AG10803 (cell line): ENCODE measurements at regions not wholly inside any gene's neighbourhood (a gene's known extent, or its start where the extent isn't known, plus 50 kb on each side); places are given as distances from the start of the nearest gene placed in this dataset.

Experiments
- DNase-seq: peaks from one replicate; pipeline ENCODE4 v3.0.0; 2010; ENCODE audit warnings: low read depth
- H3K4me3 ChIP-seq: 2 replicates; pipeline ENCODE4 v1.5.1; 2011; ENCODE audit warnings: mild to moderate bottlenecking, low read length, control low read depth
- CTCF ChIP-seq: conservative IDR thresholded peaks from 2 replicates; pipeline ENCODE4 v1.5.1; 2011; ENCODE audit warnings: mild to moderate bottlenecking, low read length, control low read depth, inconsistent platforms

DNA sequence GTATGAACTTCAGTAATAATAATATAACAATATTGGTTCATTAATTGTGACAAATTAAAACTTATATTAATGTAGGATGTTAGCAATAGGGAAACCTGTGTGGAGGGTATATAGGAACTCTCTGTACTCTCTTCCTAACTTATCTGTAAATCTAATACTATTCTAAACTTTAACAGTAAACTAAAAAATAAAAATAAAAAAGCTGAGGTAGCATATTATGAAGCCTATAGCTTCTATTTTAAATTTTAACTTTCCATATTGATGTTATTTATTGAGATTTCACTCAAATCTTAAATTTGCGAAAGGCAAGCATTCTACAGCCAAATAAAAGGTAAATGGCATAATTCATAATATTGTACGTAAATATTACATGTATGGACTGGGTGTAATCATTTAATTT lies 326.4 kb downstream of the MEI4 start:
- TF ChIP-seq CTCF = no peak
- no peak overlapping the region for H3K4me3 ChIP-seq
- DNase-seq = no peak

DNA sequence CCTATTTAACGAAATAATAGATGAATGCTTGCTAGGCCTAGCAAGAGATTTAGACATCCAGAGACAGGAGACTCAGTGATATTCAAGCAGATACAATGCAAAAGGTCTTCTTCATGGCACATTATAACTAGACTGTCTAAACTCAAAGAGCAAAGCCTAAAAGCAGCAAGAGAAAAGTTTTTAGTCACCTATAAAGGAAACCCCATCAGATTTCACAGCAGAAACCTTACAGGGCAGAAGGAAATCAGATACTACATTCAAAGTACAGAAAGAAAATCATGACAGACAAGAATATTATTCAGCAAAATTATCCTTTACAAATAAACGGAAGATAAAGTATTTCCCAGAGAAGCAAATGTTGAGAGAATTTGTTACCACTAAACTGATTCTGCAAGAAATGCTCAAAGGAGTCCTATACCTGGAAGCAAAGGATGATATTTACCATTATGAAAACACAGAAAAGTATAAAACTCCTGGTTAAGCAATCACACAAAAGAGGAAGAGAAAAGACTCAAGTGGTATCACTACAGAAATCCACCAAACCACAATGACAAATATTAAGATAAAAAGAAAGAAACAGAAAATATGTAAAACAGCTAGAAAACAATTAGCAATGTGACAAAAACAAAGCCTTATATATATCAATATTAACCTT lies 333.7 kb downstream of the MEI4 start:
- H3K4me3 ChIP-seq = no peak overlapping the region
- DNase-seq = no peak
- TF ChIP-seq CTCF = no peak

GRCh38 chr6:77987035-77987384 lies 334.2 kb downstream of the MEI4 start:
- no peak overlapping the region for H3K4me3 ChIP-seq
- TF ChIP-seq CTCF = no peak
- DNase-seq = no peak

- H3K4me3 ChIP-seq = no peak overlapping the region
- no peak for DNase-seq
- TF ChIP-seq CTCF = no peak
These were observed 357.3 kb downstream of the MEI4 start for GRCh38 chr6:78010130-78010529.

- no peak for DNase-seq
- TF ChIP-seq CTCF = no peak
- H3K4me3 ChIP-seq = no peak overlapping the region
These were observed 367.7 kb downstream of the MEI4 start for GRCh38 chr6:78020586-78020985.

GRCh38 chr6:78025502-78025901 lies 372.7 kb downstream of the MEI4 start:
- no peak for TF ChIP-seq CTCF
- H3K4me3 ChIP-seq = no peak overlapping the region
- DNase-seq = no peak

GRCh38 chr6:78031228-78031627 lies 378.4 kb downstream of the MEI4 start:
- no peak for DNase-seq
- no peak overlapping the region for H3K4me3 ChIP-seq
- no peak for TF ChIP-seq CTCF
